GM20000 (cell line): ENCODE measurements at regions not wholly inside any gene's neighbourhood (a gene's known extent, or its start where the extent isn't known, plus 50 kb on each side); places are given as distances from the start of the nearest gene placed in this dataset.

Source experiments
- DNase-seq: peaks from one replicate; pipeline ENCODE4 v3.0.0; 2012; ENCODE audit warnings: low spot score
- TF ChIP-seq, protein P1 (sequence below): IDR thresholded peaks from 2 replicates; pipeline ENCODE4 v1.5.1; 2012; ENCODE audit warnings: mild to moderate bottlenecking, control low read depth; ENCODE audit errors: extremely low read depth, missing control alignments

DNA sequence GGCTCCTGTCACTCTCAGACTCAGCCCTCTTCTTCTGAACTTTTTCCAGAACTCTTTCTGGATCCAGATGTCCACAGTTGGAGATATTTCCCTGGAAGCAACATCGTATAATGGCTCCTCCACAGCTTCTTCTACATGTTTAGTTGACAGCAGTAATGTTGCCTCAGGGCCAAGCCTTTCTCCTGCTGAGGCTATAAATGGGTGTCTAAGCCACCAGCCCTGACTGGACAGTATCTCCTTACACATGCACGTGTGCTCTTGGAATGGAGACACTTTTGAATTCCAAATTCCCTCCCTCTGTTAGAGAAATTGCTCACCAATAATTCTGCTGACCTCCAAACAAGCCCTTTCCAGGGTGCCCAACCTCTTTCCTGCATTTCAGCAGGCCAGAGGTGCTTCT lies 156.2 kb upstream of the PIK3C3 start:
- TF ChIP-seq, protein P1, sequence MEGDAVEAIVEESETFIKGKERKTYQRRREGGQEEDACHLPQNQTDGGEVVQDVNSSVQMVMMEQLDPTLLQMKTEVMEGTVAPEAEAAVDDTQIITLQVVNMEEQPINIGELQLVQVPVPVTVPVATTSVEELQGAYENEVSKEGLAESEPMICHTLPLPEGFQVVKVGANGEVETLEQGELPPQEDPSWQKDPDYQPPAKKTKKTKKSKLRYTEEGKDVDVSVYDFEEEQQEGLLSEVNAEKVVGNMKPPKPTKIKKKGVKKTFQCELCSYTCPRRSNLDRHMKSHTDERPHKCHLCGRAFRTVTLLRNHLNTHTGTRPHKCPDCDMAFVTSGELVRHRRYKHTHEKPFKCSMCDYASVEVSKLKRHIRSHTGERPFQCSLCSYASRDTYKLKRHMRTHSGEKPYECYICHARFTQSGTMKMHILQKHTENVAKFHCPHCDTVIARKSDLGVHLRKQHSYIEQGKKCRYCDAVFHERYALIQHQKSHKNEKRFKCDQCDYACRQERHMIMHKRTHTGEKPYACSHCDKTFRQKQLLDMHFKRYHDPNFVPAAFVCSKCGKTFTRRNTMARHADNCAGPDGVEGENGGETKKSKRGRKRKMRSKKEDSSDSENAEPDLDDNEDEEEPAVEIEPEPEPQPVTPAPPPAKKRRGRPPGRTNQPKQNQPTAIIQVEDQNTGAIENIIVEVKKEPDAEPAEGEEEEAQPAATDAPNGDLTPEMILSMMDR: no peak
- no peak for DNase-seq

DNA sequence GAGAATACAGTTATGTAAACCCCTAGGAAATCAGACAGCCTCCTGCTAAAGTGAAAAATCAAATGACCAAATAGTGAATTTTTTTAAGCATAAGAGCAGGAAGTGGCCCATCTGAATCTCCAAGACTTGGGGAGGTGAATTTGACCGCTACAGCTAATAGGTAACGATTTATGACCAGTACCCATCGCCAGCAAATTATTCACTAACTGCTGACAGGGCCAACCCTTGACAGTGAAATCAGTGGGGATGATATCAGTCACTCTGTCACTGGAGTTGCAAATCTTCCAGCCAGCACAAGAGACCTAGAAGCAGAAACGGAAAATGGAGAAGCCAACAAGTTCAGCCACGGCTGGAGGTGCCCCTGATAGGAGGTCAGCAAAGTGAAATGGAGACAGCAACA lies 164.3 kb upstream of the PIK3C3 start:
- TF ChIP-seq, protein P1: no peak
- no peak for DNase-seq

DNA sequence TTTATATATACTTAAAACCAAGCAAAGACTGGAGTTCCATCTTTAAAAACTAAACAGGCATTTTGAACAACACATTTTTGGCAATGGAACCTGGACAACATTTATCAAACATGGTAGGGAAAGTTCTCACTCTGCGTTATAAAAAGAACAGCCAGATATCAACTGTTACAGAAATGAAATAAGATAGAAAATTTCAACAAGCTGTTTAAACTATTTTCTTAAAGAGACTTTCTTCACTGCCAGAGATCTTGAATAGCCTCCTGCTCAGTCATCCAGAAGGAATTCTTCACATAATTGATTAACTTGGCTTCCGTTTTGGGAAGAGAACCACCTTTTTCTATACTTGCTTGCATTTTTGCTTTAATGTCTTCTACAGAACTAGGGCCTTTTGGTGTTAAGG lies 166.0 kb upstream of the PIK3C3 start:
- DNase-seq: no peak
- TF ChIP-seq, protein P1: no peak

DNA sequence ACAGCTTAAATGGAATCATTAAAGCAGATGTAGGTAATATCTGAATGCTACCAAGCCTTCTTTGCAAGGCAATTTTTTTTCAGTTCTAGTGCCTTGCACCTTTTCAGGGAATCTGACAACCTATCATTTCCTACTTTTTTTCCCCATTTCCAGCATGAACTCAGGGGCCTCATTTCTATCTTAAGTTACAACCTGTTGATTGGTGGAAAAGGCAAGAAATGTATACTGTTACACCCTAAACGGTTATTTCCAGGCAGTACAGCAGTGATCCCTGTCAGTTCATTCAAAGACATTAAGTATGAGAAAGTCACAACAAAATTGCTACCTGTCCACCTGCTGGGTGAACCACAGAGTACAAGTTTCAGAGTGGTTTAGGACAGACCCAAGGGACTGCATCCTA lies 171.2 kb upstream of the PIK3C3 start:
- TF ChIP-seq, protein P1: no peak
- DNase-seq: no peak

DNA sequence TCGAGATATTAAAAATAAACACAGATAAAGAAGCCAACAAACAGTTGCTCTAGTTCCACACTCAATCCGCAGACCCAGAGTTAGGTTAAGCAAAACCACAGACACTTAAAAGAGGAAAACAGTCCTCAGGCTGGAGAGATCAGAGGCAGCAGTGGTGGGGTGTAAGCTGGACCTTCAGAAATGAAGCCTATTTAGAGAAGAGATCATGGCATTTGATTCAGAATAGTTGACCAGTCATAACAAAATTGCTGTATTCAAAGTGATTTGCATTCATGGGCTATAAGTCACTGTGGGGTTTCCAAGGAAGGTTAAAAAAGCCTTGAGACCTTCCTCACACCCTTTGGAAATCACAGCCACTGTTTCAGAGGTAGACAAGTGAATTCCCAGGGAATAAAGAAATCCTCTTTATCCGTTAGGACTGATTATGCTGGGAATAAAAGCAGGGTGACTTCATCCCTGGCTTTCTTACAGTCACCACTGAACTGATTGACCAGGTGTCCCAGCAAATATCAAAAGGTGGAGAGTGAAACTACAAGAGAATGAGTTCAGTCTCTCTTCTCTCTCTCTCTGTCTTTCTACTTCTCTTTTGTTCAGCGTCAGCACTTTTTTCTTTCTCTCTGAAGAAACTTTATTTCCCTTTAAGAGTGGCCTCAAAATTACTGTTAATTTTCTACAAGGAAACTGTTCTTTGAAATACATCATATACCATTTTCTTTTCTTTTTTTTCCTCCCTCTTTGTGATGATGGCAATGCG lies 171.8 kb upstream of the PIK3C3 start:
- DNase-seq: no peak

DNA sequence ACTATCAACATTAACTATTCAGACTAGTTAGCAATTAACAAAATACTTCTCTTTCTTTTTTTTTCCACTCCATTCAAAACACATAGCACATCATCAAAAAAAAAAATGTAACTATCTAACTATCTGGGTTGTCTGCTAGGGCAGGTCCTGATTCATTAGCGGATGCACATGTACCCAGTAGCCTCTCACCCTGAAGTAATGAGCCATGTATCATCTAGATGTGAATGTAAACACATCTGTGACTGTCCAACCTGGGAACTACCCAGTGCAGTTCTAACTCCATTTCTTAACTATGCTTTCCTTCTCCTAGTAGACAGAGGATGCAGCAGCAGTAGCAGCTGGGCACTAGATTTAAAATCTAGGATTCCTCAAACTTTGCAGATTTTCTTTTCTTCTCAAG lies 183.1 kb upstream of the PIK3C3 start:
- TF ChIP-seq, protein P1: no peak
- no peak for DNase-seq

More for the DNA sequence above, 171.8 kb upstream of the PIK3C3 start:
- TF ChIP-seq, protein P1: no peak

DNA sequence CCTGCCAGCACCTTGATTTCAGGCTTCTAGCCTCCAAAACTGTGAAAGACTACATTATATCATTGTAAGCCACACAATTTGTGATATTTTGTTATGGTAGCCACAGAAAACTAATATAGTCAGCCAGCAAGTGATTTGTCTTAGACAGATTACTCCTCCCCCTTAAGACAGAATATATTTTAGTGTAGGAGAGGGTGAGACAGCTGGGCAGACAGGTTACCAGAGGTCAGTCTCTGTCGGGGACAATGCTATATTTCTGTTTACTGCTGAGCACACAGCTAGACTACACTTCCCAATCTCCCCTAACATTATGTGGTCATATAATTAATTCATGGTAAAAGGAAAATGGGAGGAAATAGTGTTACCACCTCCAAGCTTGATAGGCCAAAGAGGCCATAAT lies 185.8 kb upstream of the PIK3C3 start:
- TF ChIP-seq, protein P1: no peak
- no peak for DNase-seq
